D721Med (cell line): ENCODE measurements at regions not wholly inside any gene's neighbourhood (a gene's known extent, or its start where the extent isn't known, plus 50 kb on each side); places are given as distances from the start of the nearest gene placed in this dataset.

Experiments
- DNase-seq: peaks from one replicate; pipeline ENCODE4 v3.0.0; 2011; ENCODE audit warnings: low spot score; ENCODE audit not compliant: insufficient read length
- FAIRE-seq: peaks from 2 replicates; lab custom pipeline; 2011; peaks lifted over from hg19 to GRCh38; lab: Jason Lieb, UNC
- TF ChIP-seq, protein P1 (sequence below): IDR thresholded peaks from 2 replicates; pipeline ENCODE4 v1.5.1; 2012; ENCODE audit warnings: mild to moderate bottlenecking, control low read depth; ENCODE audit not compliant: insufficient read depth; ENCODE audit errors: missing control alignments

DNA sequence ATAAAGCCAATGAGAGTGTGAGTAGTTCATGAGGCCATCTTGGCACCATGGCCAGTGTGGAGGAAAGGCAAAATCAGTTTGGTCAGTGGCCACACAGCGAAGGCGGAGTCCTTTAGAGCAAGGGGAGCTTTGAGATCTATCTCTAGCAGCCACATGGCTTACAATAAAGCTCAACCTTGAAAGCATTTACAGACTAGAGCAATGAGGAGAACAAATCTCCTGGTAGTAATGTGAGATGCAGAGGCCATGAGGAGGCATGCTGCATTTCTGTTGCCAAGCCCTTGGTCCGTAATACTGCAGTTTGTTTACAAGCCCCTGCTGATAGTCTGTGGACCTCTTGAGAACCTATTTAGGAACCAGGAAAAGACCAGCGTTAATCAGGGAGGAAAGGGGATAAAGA lies 381.5 kb upstream of the C2CD4B start:
- DNase-seq (no peak), FAIRE-seq (no peak)
- TF ChIP-seq, protein P1, sequence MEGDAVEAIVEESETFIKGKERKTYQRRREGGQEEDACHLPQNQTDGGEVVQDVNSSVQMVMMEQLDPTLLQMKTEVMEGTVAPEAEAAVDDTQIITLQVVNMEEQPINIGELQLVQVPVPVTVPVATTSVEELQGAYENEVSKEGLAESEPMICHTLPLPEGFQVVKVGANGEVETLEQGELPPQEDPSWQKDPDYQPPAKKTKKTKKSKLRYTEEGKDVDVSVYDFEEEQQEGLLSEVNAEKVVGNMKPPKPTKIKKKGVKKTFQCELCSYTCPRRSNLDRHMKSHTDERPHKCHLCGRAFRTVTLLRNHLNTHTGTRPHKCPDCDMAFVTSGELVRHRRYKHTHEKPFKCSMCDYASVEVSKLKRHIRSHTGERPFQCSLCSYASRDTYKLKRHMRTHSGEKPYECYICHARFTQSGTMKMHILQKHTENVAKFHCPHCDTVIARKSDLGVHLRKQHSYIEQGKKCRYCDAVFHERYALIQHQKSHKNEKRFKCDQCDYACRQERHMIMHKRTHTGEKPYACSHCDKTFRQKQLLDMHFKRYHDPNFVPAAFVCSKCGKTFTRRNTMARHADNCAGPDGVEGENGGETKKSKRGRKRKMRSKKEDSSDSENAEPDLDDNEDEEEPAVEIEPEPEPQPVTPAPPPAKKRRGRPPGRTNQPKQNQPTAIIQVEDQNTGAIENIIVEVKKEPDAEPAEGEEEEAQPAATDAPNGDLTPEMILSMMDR, result no peak

DNA sequence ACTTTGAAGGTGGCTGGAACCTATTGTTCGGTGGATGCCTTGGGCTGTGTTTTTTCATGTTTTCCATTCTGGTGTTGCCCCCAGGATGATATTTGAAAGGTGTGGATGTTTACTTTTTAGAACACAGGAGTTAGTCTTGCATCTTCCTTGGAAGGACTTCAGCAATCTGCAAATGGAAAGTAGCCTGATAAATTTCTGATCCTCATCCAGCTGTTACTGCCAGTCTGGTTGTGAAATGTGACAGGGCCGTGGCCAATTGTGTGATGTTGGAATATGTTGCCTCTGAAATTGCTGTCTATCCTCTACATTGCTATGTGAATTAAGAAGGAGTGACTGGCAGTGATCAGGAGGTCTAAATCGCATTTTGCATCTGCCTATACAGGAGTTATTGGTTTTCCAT lies 382.5 kb upstream of the C2CD4B start:
- FAIRE-seq (no peak), DNase-seq (no peak)
- TF ChIP-seq, protein P1, result no peak

- no peak for FAIRE-seq
- TF ChIP-seq, protein P1, result peak; percentile 55
- no peak for DNase-seq
These were observed 384.4 kb upstream of the C2CD4B start for GRCh38 chr15:62549345-62549970.

DNA sequence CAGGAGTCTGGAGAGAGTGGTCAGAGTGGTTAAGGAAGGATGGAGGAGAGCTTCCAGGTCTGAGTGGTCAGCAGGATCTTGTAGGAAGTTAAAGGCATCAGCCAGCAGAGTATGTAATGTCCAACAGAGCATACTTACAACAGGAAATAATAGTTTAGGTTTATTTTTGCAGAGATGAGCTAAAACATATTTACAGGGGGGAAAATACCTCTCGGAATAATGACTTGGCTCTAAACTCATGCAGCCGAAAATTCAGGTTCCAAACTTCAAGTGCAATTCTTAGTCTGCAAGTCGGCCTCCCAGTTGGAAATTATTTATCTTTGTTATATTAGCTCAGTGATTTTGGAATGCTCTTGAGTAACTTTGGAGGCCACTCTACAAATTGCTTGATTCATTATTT lies 385.0 kb upstream of the C2CD4B start:
- FAIRE-seq, result no peak
- no peak for DNase-seq
- TF ChIP-seq, protein P1, result no peak

GRCh38 chr15:62552444-62552843 lies 387.4 kb upstream of the C2CD4B start:
- DNase-seq, result no peak
- TF ChIP-seq, protein P1, result no peak
- no peak for FAIRE-seq

DNA sequence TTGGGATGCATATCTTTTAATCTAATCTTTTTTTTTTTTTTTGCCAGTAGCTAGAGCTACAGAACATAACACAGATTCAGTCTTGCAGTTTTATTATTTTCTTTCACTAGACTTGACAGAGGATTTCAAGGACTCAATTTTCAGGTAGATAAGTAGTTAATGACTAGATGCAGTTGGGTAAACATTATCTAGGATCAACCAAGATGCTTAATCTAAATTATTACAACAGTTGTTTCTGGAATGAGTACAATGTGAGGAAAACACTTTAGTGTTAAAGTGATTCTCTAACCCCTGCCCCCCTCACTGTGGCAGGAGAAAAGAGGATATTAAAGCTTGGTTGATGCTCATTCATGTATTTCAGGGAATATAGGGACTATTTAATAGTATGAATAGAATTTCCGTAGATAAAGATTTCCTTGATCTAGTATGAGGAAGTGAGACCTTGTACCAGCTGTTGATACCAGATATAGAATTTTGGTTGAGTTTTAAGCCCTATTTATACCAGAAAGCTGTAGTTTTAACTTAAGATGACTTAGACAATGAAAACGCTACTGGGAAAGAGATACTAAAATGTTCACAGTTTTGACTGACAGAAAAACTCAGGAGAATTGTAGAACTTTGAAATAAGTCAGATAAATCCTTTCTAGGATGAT lies 389.0 kb upstream of the C2CD4B start:
- FAIRE-seq (no peak), DNase-seq (no peak)
- TF ChIP-seq, protein P1, result no peak
